K562 (cell line): ENCODE measurements at regions not wholly inside any gene's neighbourhood (a gene's known extent, or its start where the extent isn't known, plus 50 kb on each side); places are given as distances from the start of the nearest gene placed in this dataset.

Experiments used
- ATAC-seq: fragments of 200-7000 bp; cut with Tn5 transposase; 3 replicates; pipeline ENCODE4 v1.9.1; 2020; ENCODE audit warnings: moderate library complexity
- BruUV-seq: library from RNA; stranded (reverse); fragments of 400-500 nt; replicated peaks from 2 replicates; lab custom pipeline; 2021; lab: Mats Ljungman, UMichigan
- CTCF ChIA-PET: fragments of 300-600 bp; formaldehyde crosslinking; extraction: SDS; loops from one replicate; lab custom pipeline; 2021; ENCODE audit warnings: low intra/inter-chr PET ratio; lab: Yijun Ruan, JAX
- POLR2A ChIA-PET: fragments of 300-600, 350-650 bp; sonication (Branson Sonifier 250); formaldehyde crosslinking; extraction: SDS; loops from one replicate; lab custom pipeline; 2021; ENCODE audit warnings: antibody characterized with exemption, inconsistent platforms; lab: Yijun Ruan, JAX
- DNase-seq, 4 experiments: peaks; one replicate each; pipeline versions ENCODE4 v3.0.0 to v3.0.0-alpha.2; 2011 to 2018; ENCODE audit warnings: low spot score in 3 of 4, mixed read lengths in 3 of 4; ENCODE audit errors: extremely low read depth in 1 of 4
- FAIRE-seq: peaks from 2 replicates; lab custom pipeline; 2011; peaks lifted over from hg19 to GRCh38; lab: Jason Lieb, UNC
- H2AFZ ChIP-seq: 2 replicates; pipeline ENCODE4 v1.6.0; 2011; ENCODE audit warnings: low read depth, low read length, control low read depth, inconsistent platforms
- H3K27ac ChIP-seq: fragments of 200-600 bp; 3 replicates; pipeline ENCODE4 v1.8.0; 2011; ENCODE audit warnings: low read depth, mild to moderate bottlenecking, control low read depth, inconsistent platforms, low read length, moderate library complexity, mixed read lengths; ENCODE audit errors: extremely low read depth
- H3K27me3 ChIP-seq, 2 experiments: fragments of 300-600 bp in 1 of 2; 2 replicates in 1 of 2; 3 replicates in 1 of 2; pipeline versions ENCODE4 v1.6.0 to v1.8.0; 2011; ENCODE audit warnings: inconsistent platforms in 2 of 2, low read length in 2 of 2, mild to moderate bottlenecking in 1 of 2, mixed read lengths in 1 of 2, moderate library complexity in 1 of 2; ENCODE audit not compliant: control insufficient read depth in 2 of 2, insufficient read depth in 2 of 2
- H3K36me3 ChIP-seq: fragments of 300-600 bp; 3 replicates; pipeline ENCODE4 v1.8.0; 2011; ENCODE audit warnings: mild to moderate bottlenecking, low read length, inconsistent platforms; ENCODE audit not compliant: control insufficient read depth, insufficient read depth
- H3K4me1 ChIP-seq, 2 experiments: fragments of 200-600 bp in 1 of 2; replicated peaks in 1 of 2; 2 replicates in 1 of 2; 3 replicates in 1 of 2; pipeline versions ENCODE4 v1.5.1 to v1.8.0; 2011; ENCODE audit warnings: inconsistent platforms in 2 of 2, low read length in 2 of 2, mild to moderate bottlenecking in 1 of 2, mixed read lengths in 1 of 2, moderate library complexity in 1 of 2; ENCODE audit not compliant: control insufficient read depth in 2 of 2, insufficient read depth in 2 of 2
- H3K4me2 ChIP-seq: 2 replicates; pipeline ENCODE4 v1.6.1; 2011; ENCODE audit warnings: low read length, control low read depth, inconsistent platforms, mixed read lengths; ENCODE audit not compliant: insufficient read depth
- H3K4me3 ChIP-seq: fragments of 200-600 bp; sonication (generic), shearing (Covaris generic); 2 replicates; pipeline ENCODE4 v1.5.1; 2016; ENCODE audit warnings: control low read depth, inconsistent platforms
- H3K79me2 ChIP-seq: fragments of 200-600 bp; 3 replicates; pipeline ENCODE4 v1.8.0; 2011; ENCODE audit warnings: low read length, inconsistent platforms; ENCODE audit not compliant: control insufficient read depth, insufficient read depth
- H3K9ac ChIP-seq, 2 experiments: 2 replicates each; pipeline versions ENCODE4 v1.6.0 to v1.6.1; 2011; ENCODE audit warnings: low read depth in 2 of 2, low read length in 2 of 2, control low read depth in 1 of 2, inconsistent platforms in 1 of 2, mild to moderate bottlenecking in 1 of 2, mixed read lengths in 1 of 2; ENCODE audit not compliant: insufficient read depth in 1 of 2
- H3K9me1 ChIP-seq: one replicate; pipeline ENCODE4 v1.6.0; 2011; ENCODE audit warnings: inconsistent platforms, mild to moderate bottlenecking, low read length, moderate library complexity; ENCODE audit not compliant: control insufficient read depth, insufficient read depth
- H3K9me3 ChIP-seq: replicated peaks from 2 replicates; pipeline ENCODE4 v1.5.1; 2011; ENCODE audit warnings: low read depth, low read length, inconsistent platforms; ENCODE audit not compliant: control insufficient read depth, insufficient read depth
- H4K20me1 ChIP-seq: replicated peaks from 2 replicates; pipeline ENCODE4 v1.6.1; 2011; ENCODE audit warnings: low read length, inconsistent platforms, mixed read lengths; ENCODE audit not compliant: control insufficient read depth, insufficient read depth
- ARID2 ChIP-seq: fragments of 450-650 bp; IDR thresholded peaks from 2 replicates; pipeline ENCODE4 v1.6.1; 2017; ENCODE audit warnings: antibody characterized with exemption, mild to moderate bottlenecking
- BMI1 ChIP-seq: fragments of 150-350 bp; IDR thresholded peaks from 2 replicates; pipeline ENCODE4 v1.6.1; 2014; ENCODE audit warnings: low read length
- CEBPG ChIP-seq, 3 experiments: fragments of 200-800 bp in 1 of 3; sonication (Bioruptor generic) in 1 of 3; sonication (generic) in 1 of 3; formaldehyde crosslinking in 1 of 3; IDR thresholded peaks in 2 of 3; conservative IDR thresholded peaks in 1 of 3; 2 replicates each; pipeline versions ENCODE4 v1.6.1 to v1.8.0; 2016 to 2022; ENCODE audit warnings: missing compliant biosample characterization in 2 of 3, missing genetic modification characterization in 2 of 3, mild to moderate bottlenecking in 1 of 3, missing genetic modification reagents in 1 of 3
- IRF9 ChIP-seq: fragments of 450-650 bp; IDR thresholded peaks from 2 replicates; pipeline ENCODE4 v1.6.1; 2016; ENCODE audit warnings: missing biosample characterization, missing genetic modification characterization
- MYC ChIP-seq, 2 experiments: fragments of 250-450 bp in 1 of 2; sonication (Bioruptor Pico) in 1 of 2; IDR thresholded peaks; 2 replicates each; pipeline versions ENCODE4 v1.5.1 to v1.6.1; 2012 to 2021; ENCODE audit warnings: low read depth in 2 of 2, borderline replicate concordance in 1 of 2, improper control_type of control experiment in 1 of 2, low read length in 1 of 2, mild to moderate bottlenecking in 1 of 2, moderate library complexity in 1 of 2
- PTBP1 ChIP-seq: fragments of 200-400 bp; formaldehyde crosslinking; IDR thresholded peaks from 2 replicates; pipeline ENCODE4 v1.6.1; 2017; ENCODE audit warnings: low read depth, low read length
- SIRT6 ChIP-seq: IDR thresholded peaks from one replicate; pipeline ENCODE4 v1.6.1; 2012; ENCODE audit warnings: low read depth, mild to moderate bottlenecking, control low read depth, inconsistent platforms, low read length, moderate library complexity
- STAT5B ChIP-seq: fragments of 250-450 bp; sonication (Bioruptor Pico); IDR thresholded peaks from 2 replicates; pipeline ENCODE4 v1.8.0; 2021; ENCODE audit warnings: mild to moderate bottlenecking, inconsistent platforms
- USF2 ChIP-seq: sonication (generic); formaldehyde crosslinking; IDR thresholded peaks from 2 replicates; pipeline ENCODE4 v1.5.0; 2020; ENCODE audit warnings: missing genetic modification reagents
- ZBTB11 ChIP-seq, 3 experiments: fragments of 200-800 bp in 1 of 3; fragments of 250-450 bp in 1 of 3; fragments of 450-650 bp in 1 of 3; sonication (Bioruptor Pico) in 1 of 3; sonication (Bioruptor generic) in 1 of 3; formaldehyde crosslinking in 1 of 3; IDR thresholded peaks; 2 replicates each; pipeline versions ENCODE4 v1.6.1 to v1.8.0; 2016 to 2022; ENCODE audit warnings: mild to moderate bottlenecking in 2 of 3, missing genetic modification characterization in 2 of 3, missing compliant biosample characterization in 1 of 3, moderate library complexity in 1 of 3
- ZBTB7A ChIP-seq: IDR thresholded peaks from 2 replicates; pipeline ENCODE4 v1.6.1; 2011; ENCODE audit warnings: low read depth, mild to moderate bottlenecking, low read length, moderate library complexity, borderline replicate concordance; ENCODE audit not compliant: control insufficient read depth
- ZNF263 ChIP-seq: sonication (generic); formaldehyde crosslinking; IDR thresholded peaks from 2 replicates; pipeline ENCODE4 v1.8.0; 2022; ENCODE audit warnings: mild to moderate bottlenecking, missing genetic modification reagents, borderline replicate concordance
- WGBS: fragments of 100-300 bp; shearing (Covaris generic); methylation state at CpG from one replicate; pipeline ENCODE4 v1.1.6; 2016; ENCODE audit warnings: low coverage, mixed read lengths; ENCODE audit not compliant: insufficient coverage; ENCODE audit errors: missing lambda C conversion rate; 5-methylcytosine and 5-hydroxymethylcytosine counted together
- in situ Hi-C: fragments of 300-500 bp; cut with MboI; formaldehyde crosslinking; loops from 4 replicates; pipeline ENCODE4 v1.15.0; 2018; ENCODE audit warnings: inconsistent platforms, mixed read lengths
- intact Hi-C: fragments of 100-400 bp; cut with micrococcal nuclease; formaldehyde crosslinking; loops from 2 replicates; pipeline ENCODE4 v1.14.2; 2022

GRCh38 chrX:81377329-81377728 is 175.4 kb downstream of the SH3BGRL start (continued):
- TF ChIP-seq ZBTB7A (no peak), USF2 (CRISPR knock-in tag) (no peak), MYC (IDR thresholded peaks at IDR 0.05; ENCODE audit: low read depth, low read length) (no peak), MYC (CRISPR knock-in tag; IDR thresholded peaks at IDR 0.05; ENCODE audit: borderline replicate concordance, low read depth) (no peak), ZNF263 (CRISPR knock-in tag) (no peak), SIRT6 (no peak), BMI1 (no peak), IRF9 (tag) (no peak), ARID2 (no peak), STAT5B (CRISPR knock-in tag) (no peak)

GRCh38 chrX:81378560-81378959 is 176.7 kb downstream of the SH3BGRL start:
- FAIRE-seq, result no peak

More at GRCh38 chrX:81378560-81378959, 176.7 kb downstream of the SH3BGRL start:
- Histone ChIP-seq H2AFZ (no peak overlapping the region), H3K9me3 (no peaks in the 10 kb centered on the region), H3K4me1 (no peaks in the 10 kb centered on the region), H3K27me3 (no peaks in the 10 kb centered on the region), H3K36me3 (no peaks in the 10 kb centered on the region), H3K9ac (no peak overlapping the region), H3K79me2 (no peaks in the 10 kb centered on the region), H4K20me1 (no peaks in the 10 kb centered on the region), H3K27ac (no peak overlapping the region), H3K4me2 (no peak overlapping the region), H3K4me3 (no peak overlapping the region), H3K9me1 (no peaks in the 10 kb centered on the region)
- intact Hi-C loops, result loop anchor here (10.0 kb wide), 1 partner anchor 504 kb away; no protein-coding TSS in a partner anchor
- WGBS, result 0% methylated on average over 1 of the region's 1 CpG
- in situ Hi-C loops, result no loop called here
- ATAC-seq (no peak), DNase-seq (no peak)
- no TSS peak for BruUV-seq
- CTCF ChIA-PET, result no interaction called here
- TF ChIP-seq PTBP1, result no peak
- TF ChIP-seq CEBPG (CRISPR knock-in tag; IDR thresholded peaks at IDR 0.05), result no peak
- 0 out of 4 replicates have a peak, but pooled peaks of 1 of the 2 experiments have one; percentile 22 for TF ChIP-seq CEBPG (tag; conservative IDR thresholded peaks at IDR 0.05 in 1 of 2, IDR thresholded peaks at IDR 0.05 in 1 of 2)
- TF ChIP-seq ZBTB11 (CRISPR knock-in tag; IDR thresholded peaks at IDR 0.05), result no peak
- POLR2A ChIA-PET, result no interaction called here
